Mesenchymal stem cell (in vitro differentiated cells and primary cell): ENCODE measurements at regions not wholly inside any gene's neighbourhood (a gene's known extent, or its start where the extent isn't known, plus 50 kb on each side); places are given as distances from the start of the nearest gene placed in this dataset.

Experiments used
- DNase-seq: peaks from one replicate; pipeline ENCODE4 v3.0.0-alpha.2; 2013
- H2AFZ ChIP-seq: one replicate; pipeline ENCODE4 v1.6.1; 2013; ENCODE audit warnings: low read depth, mild to moderate bottlenecking, control low read depth, inconsistent platforms, low read length, moderate library complexity
- H2AK5ac ChIP-seq: 2 replicates; pipeline ENCODE4 v1.6.1; 2013; ENCODE audit warnings: low read length, moderate library complexity, mild to moderate bottlenecking, inconsistent platforms; ENCODE audit not compliant: severe bottlenecking
- H2BK120ac ChIP-seq: one replicate; pipeline ENCODE4 v1.6.1; 2013; ENCODE audit warnings: low read depth, mild to moderate bottlenecking, inconsistent platforms, low read length, moderate library complexity
- H2BK12ac ChIP-seq, 2 experiments: one replicate each; pipeline ENCODE4 v1.6.1; 2013; ENCODE audit warnings: inconsistent platforms in 2 of 2, low read length in 2 of 2, mild to moderate bottlenecking in 2 of 2, moderate library complexity in 2 of 2, control low read depth in 1 of 2
- H2BK15ac ChIP-seq: one replicate; pipeline ENCODE4 v1.6.1; 2013; ENCODE audit warnings: mild to moderate bottlenecking, low read depth, inconsistent platforms; ENCODE audit not compliant: poor library complexity, severe bottlenecking
- H2BK5ac ChIP-seq: 2 replicates; pipeline ENCODE4 v1.6.1; 2013; ENCODE audit warnings: low read depth, mild to moderate bottlenecking, low read length, control low read depth, inconsistent platforms; ENCODE audit not compliant: poor library complexity, severe bottlenecking
- H3K14ac ChIP-seq, 2 experiments: one replicate each; pipeline ENCODE4 v1.6.1; 2013; ENCODE audit warnings: inconsistent platforms in 2 of 2, low read length in 2 of 2, control low read depth in 1 of 2, mild to moderate bottlenecking in 1 of 2, moderate library complexity in 1 of 2
- H3K18ac ChIP-seq, 2 experiments: one replicate each; pipeline ENCODE4 v1.6.1; 2013; ENCODE audit warnings: inconsistent platforms in 2 of 2, low read length in 2 of 2, control low read depth in 1 of 2, low read depth in 1 of 2, mild to moderate bottlenecking in 1 of 2
- H3K23ac ChIP-seq, 2 experiments: one replicate each; pipeline ENCODE4 v1.6.1; 2013; ENCODE audit warnings: inconsistent platforms in 2 of 2, low read length in 2 of 2, mild to moderate bottlenecking in 2 of 2, moderate library complexity in 2 of 2, control low read depth in 1 of 2
- H3K27ac ChIP-seq: 2 replicates; pipeline ENCODE4 v1.5.1; 2013; ENCODE audit warnings: mild to moderate bottlenecking, moderate library complexity, low read length, control low read depth, inconsistent platforms; ENCODE audit not compliant: poor library complexity, severe bottlenecking
- H3K27me3 ChIP-seq, 2 experiments: 2 replicates each; pipeline versions ENCODE4 v1.6.1 to v1.7.0; 2013; ENCODE audit warnings: low read length in 2 of 2, mild to moderate bottlenecking in 2 of 2, moderate library complexity in 2 of 2, control low read depth in 1 of 2, inconsistent platforms in 1 of 2; ENCODE audit not compliant: control insufficient read depth in 1 of 2, insufficient read depth in 1 of 2
- H3K36me3 ChIP-seq, 2 experiments: 2 replicates each; pipeline versions ENCODE4 v1.6.1 to v1.7.0; 2013; ENCODE audit warnings: low read length in 2 of 2, control low read depth in 1 of 2, inconsistent platforms in 1 of 2, low read depth in 1 of 2, mild to moderate bottlenecking in 1 of 2; ENCODE audit not compliant: insufficient read depth in 2 of 2, control insufficient read depth in 1 of 2
- H3K4ac ChIP-seq, 2 experiments: one replicate each; pipeline ENCODE4 v1.6.1; 2013; ENCODE audit warnings: inconsistent platforms in 2 of 2, low read length in 2 of 2, mild to moderate bottlenecking in 2 of 2, moderate library complexity in 2 of 2, control low read depth in 1 of 2, low read depth in 1 of 2
- H3K4me1 ChIP-seq: 2 replicates; pipeline ENCODE4 v1.6.1; 2013; ENCODE audit warnings: low read depth, low read length, control low read depth; ENCODE audit not compliant: control insufficient read depth, insufficient read depth
- H3K4me2 ChIP-seq: 2 replicates; pipeline ENCODE4 v1.6.1; 2013; ENCODE audit warnings: low read length, mild to moderate bottlenecking, inconsistent platforms; ENCODE audit not compliant: poor library complexity, severe bottlenecking
- H3K4me3 ChIP-seq, 2 experiments: 2 replicates each; pipeline versions ENCODE4 v1.5.1 to v1.7.0; 2013; ENCODE audit warnings: low read length in 2 of 2, mild to moderate bottlenecking in 2 of 2, control low read depth in 1 of 2, low read depth in 1 of 2; ENCODE audit not compliant: insufficient read depth in 1 of 2
- H3K79me1 ChIP-seq: replicated peaks from 2 replicates; pipeline ENCODE4 v1.6.1; 2013; ENCODE audit warnings: mild to moderate bottlenecking, control low read depth, low read length, inconsistent platforms; ENCODE audit not compliant: poor library complexity, severe bottlenecking
- H3K9ac ChIP-seq: 2 replicates; pipeline ENCODE4 v1.7.0; 2013; ENCODE audit warnings: mild to moderate bottlenecking, low read length, moderate library complexity
- H3K9me3 ChIP-seq: 2 replicates; pipeline ENCODE4 v1.7.0; 2013; ENCODE audit warnings: mild to moderate bottlenecking, low read length; ENCODE audit not compliant: control insufficient read depth
- H4K8ac ChIP-seq: one replicate; pipeline ENCODE4 v1.6.1; 2013; ENCODE audit warnings: inconsistent platforms, mild to moderate bottlenecking, low read length, moderate library complexity
- H4K91ac ChIP-seq: one replicate; pipeline ENCODE4 v1.6.1; 2013; ENCODE audit warnings: mild to moderate bottlenecking, low read length, inconsistent platforms
- WGBS: methylation state at CpG from one replicate; pipeline ENCODE4 v1.1.7; 2013; ENCODE audit warnings: mixed read lengths; 5-methylcytosine and 5-hydroxymethylcytosine counted together

- no peak for DNase-seq
- no peak overlapping the region for H2BK120ac ChIP-seq
- H2BK5ac ChIP-seq: no peak overlapping the region
- H3K4me2 ChIP-seq: no peak overlapping the region
- no peak overlapping the region for H3K4ac ChIP-seq
- no peak overlapping the region for H2AK5ac ChIP-seq
- no peak overlapping the region for H3K18ac ChIP-seq
- H4K91ac ChIP-seq: no peak overlapping the region
- no peak overlapping the region for H4K8ac ChIP-seq
- H2BK12ac ChIP-seq: no peak overlapping the region
- H3K79me1 ChIP-seq: no peaks in the 10 kb centered on the region
- H3K9ac ChIP-seq: no peak overlapping the region
- no peaks in the 10 kb centered on the region for H3K36me3 ChIP-seq
- H2AFZ ChIP-seq: no peak overlapping the region
- no peak overlapping the region for H3K14ac ChIP-seq
- WGBS: 57% methylated on average over 3 of the region's 3 CpGs
- no peak overlapping the region for H3K27ac ChIP-seq
- H3K9me3 ChIP-seq: peaks cover 4% of the 10 kb centered on the region
- no peaks in the 10 kb centered on the region for H3K27me3 ChIP-seq
- no peak overlapping the region for H3K23ac ChIP-seq
- no peaks in the 10 kb centered on the region for H3K4me1 ChIP-seq
- no peak overlapping the region for H2BK15ac ChIP-seq
- no peak overlapping the region for H3K4me3 ChIP-seq
Observed at GRCh38 chr1:238123201-238123600, 232.5 kb upstream of the ZP4 start.

GRCh38 chr1:238119861-238120260, 229.1 kb upstream of the ZP4 start:
- Histone ChIP-seq H2BK5ac (no peak overlapping the region), H2BK120ac (no peak overlapping the region), H3K9me3 (peaks cover 4% of the 10 kb centered on the region), H2BK15ac (no peak overlapping the region), H3K4me3 (no peak overlapping the region), H3K9ac (no peak overlapping the region), H2AFZ (no peak overlapping the region), H3K4ac (no peak overlapping the region), H4K8ac (no peak overlapping the region), H3K27me3 (no peaks in the 10 kb centered on the region), H2BK12ac (no peak overlapping the region), H3K79me1 (no peaks in the 10 kb centered on the region), H2AK5ac (no peak overlapping the region), H3K14ac (no peak overlapping the region), H3K4me1 (no peaks in the 10 kb centered on the region), H3K4me2 (no peak overlapping the region), H3K36me3 (no peaks in the 10 kb centered on the region), H3K23ac (no peak overlapping the region), H4K91ac (no peak overlapping the region), H3K18ac (no peak overlapping the region), H3K27ac (no peak overlapping the region)
- WGBS: no CpG with 5 or more reads among the region's 1 CpG
- DNase-seq: no peak

DNA sequence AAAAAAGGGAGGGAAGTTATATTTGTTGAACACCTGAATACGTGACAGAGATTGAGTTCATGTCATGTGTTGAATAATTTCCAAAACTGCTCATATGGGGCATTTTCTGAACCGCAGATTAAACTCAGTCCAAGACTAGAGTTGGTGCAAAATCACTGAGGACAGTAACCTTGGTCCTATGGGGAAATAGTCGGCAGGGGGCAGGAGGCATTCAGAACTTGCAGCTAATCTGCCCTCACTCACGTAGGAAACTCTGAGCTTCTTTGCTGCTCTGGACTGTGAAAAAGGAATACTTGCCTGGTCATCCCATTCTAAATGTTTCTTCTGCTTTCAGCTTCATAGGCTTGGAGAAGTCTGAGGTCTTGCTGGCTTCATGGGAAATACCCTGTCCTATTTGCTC, 228.3 kb upstream of the ZP4 start:
- Histone ChIP-seq H3K9ac (no peak overlapping the region), H3K27me3 (no peaks in the 10 kb centered on the region), H2BK12ac (no peak overlapping the region), H3K14ac (no peak overlapping the region), H3K4me3 (no peak overlapping the region), H2AK5ac (no peak overlapping the region), H3K4me1 (no peaks in the 10 kb centered on the region), H3K4me2 (no peak overlapping the region), H2BK15ac (no peak overlapping the region), H3K23ac (no peak overlapping the region), H3K27ac (no peak overlapping the region), H3K36me3 (no peaks in the 10 kb centered on the region), H4K8ac (no peak overlapping the region), H3K9me3 (peaks cover 4% of the 10 kb centered on the region), H3K18ac (no peak overlapping the region), H3K4ac (no peak overlapping the region), H4K91ac (no peak overlapping the region), H2BK5ac (no peak overlapping the region), H2BK120ac (no peak overlapping the region), H2AFZ (no peak overlapping the region), H3K79me1 (no peaks in the 10 kb centered on the region)
- WGBS: 50% methylated on average over 4 of the region's 4 CpGs
- no peak for DNase-seq

DNA sequence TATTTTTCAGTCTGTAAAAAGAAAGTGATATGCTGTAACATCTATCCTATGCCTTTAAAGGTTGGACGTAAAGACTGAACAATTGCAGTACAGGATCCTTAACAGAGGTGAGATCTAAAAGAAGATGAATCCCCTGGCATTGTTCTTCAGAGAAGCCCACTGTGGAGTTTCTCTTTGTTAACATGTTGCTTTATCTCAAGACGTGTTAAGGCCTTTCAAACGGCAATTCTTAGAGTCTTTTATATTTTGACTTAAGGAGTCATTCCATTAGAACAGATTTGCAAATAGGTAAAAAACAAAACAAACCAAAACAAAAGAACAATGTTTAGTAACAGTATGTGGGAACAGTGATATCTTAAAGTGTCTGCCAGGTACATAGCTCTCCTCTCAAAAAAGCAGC, 225.1 kb upstream of the ZP4 start:
- H4K91ac ChIP-seq: no peak overlapping the region
- H3K9me3 ChIP-seq: no peaks in the 10 kb centered on the region
- H2BK5ac ChIP-seq: no peak overlapping the region
- H2BK120ac ChIP-seq: no peak overlapping the region
- no peaks in the 10 kb centered on the region for H3K27me3 ChIP-seq
- no peak overlapping the region for H3K27ac ChIP-seq
- H2BK12ac ChIP-seq: no peak overlapping the region
- H3K23ac ChIP-seq: no peak overlapping the region
- no peak overlapping the region for H3K4me3 ChIP-seq
- no peak overlapping the region for H3K18ac ChIP-seq
- no peak overlapping the region for H3K4ac ChIP-seq
- WGBS: 91% methylated on average over 1 of the region's 3 CpGs
- H3K4me1 ChIP-seq: no peaks in the 10 kb centered on the region
- no peak overlapping the region for H3K4me2 ChIP-seq
- no peaks in the 10 kb centered on the region for H3K79me1 ChIP-seq
- no peak overlapping the region for H3K9ac ChIP-seq
- H4K8ac ChIP-seq: no peak overlapping the region
- no peak for DNase-seq
- H2AK5ac ChIP-seq: no peak overlapping the region
- no peak overlapping the region for H2BK15ac ChIP-seq
- no peaks in the 10 kb centered on the region for H3K36me3 ChIP-seq
- H2AFZ ChIP-seq: no peak overlapping the region
- H3K14ac ChIP-seq: no peak overlapping the region
